Activated T-helper 9 cell treated with anti-CD3 and anti-CD28 coated beads, Interleukin-2, amount 50 U/mL, for 16 hours (primary cell): ENCODE measurements at regions not wholly inside any gene's neighbourhood (a gene's known extent, or its start where the extent isn't known, plus 50 kb on each side); places are given as distances from the start of the nearest gene placed in this dataset.

ENCODE experiments used
- DNase-seq: peaks from one replicate; pipeline ENCODE4 v3.0.0-alpha.2; 2020; ENCODE audit warnings: low read depth

DNA sequence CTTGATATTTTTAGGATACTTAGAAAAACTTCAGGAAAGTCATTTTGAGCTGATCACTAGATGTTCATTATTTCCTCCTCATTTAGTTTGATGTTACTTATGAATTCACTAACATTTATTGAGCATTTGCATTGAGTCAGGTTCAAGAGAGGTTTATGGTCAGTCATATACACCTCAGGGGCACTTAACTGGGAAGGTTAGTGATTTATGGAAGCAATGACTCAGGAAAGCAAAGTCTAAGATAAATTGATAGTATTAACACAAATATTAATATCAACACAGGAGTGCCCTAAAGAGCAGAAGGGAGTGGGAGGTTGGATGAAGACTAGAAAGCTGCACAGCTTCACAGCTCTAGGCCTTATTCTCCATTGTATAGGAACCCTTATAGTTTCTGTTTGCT is 177.0 kb upstream of the TNFAIP3 start:
- no peak for DNase-seq

DNA sequence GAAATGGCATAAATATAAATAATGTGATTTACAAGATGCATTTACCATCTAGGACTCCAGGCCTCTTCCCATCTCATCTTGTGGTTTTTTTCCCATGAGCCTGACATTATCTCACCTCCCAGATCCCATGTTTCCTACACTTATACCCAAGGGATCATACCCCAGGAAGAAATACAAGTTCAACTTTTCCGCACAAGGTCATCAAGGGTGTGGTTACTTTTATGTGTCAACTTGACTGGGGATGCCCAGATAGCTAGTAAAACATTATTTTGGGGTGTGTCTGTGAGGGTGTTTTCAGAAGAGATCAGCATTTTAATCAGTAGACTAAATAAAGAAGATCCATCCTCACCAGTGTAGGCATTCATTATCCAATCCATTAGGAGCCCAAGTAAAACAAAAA is 176.3 kb upstream of the TNFAIP3 start:
- DNase-seq = no peak

DNA sequence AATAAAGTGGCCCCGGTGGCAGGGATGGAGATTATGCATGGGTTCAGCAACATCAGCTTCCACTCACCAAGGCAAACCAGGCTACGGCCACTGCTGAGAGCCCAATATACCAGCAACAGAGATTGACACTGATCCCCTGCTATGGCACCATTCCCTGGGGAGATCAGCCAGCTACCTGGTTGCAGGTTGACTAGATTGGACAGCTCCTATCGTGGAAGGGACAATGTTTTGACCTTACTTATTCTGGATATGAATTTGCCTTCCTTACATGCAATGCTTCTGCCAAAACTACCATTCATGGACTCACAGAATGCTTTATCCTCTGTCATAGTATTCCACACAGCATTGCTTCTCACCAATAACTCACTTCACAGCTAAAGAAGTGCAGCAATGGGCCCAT is 174.8 kb upstream of the TNFAIP3 start:
- no peak for DNase-seq

DNA sequence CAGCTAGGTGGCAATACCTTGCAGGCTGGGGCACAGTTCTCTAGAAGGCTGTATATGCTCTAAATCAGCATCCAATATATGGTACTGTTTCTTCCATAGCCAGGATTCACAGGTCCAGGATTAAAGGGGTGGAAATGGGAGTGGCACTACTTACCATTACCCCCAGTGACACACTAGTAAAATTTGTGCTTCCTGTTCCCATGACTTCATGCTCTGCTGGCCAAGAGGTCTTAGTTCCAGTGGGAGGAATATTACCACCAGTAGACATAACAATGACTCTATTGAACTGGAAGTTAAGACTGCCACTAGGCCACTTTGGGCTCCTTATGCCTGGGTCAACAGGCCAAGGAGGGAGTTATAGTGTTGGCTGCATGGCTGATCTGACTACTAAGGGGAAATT is 174.3 kb upstream of the TNFAIP3 start:
- no peak for DNase-seq

DNA sequence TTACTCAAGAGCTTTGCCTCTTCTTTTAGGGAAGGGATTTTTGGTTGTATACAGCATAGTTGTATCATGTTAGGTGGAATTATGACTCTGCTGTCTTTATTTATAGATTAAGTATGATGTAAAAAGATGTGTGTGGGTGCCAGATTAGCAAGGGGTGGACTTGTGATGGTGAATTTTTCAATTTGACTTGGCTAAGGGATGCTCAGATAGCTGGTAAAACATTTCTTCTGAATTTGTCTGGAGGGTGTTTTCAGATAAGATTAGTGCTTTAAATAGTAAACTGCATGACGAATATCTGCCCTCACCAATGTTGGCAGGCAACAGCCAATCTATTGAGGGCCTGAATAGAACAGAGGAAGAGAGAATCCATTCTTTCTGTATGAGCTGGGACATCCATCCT is 173.3 kb upstream of the TNFAIP3 start:
- DNase-seq = no peak

DNA sequence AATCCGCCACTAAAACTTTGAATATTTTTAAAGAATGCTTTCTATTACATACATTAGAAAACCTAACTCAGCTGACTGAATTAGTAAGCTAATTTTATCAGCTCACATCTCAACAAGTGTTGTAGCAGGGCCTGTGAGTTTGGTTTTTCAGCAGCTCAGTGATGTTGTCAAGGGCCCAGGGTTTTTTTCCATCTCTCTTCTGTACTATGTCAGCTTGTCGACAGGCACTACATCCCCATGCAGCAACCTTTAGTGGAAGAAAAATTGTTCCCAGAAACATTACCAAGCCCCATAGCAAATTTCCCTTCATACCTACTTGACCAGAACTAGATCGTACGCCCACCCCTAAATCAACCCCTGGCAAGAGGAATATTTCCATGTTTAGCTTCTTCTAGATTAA is 170.3 kb upstream of the TNFAIP3 start:
- DNase-seq = no peak

DNA sequence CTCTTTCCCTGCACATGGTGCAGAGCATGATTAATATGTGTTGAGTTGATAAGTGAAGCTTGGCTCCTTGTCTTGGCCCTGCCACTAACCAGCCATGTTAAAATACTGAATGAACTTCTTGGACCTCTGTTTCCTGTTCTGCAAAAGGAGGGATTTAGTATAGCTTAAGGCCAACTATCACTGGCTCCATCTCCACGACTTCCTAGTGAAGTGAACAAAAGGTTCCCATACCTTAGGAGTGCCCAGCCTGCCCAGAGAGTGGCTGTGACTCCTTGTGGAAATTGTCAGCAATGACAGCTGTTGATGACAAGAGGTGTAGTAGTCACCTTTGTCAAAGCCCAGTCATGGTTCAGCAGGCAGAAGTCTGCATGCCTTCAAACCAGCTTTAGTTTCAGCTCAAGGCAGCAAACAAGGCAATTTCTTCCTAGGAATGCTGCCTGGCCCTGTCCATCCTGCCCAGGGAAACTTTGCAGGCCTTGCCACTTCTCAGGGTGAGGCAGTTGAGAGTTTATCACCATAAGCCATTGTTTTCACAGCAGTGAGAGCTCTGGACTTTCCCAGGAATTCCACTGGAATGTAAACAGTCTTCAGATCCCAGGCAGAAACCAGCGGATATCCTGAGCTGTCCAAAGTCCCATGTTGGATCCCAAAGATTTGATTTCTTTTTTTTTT is 169.7 kb upstream of the TNFAIP3 start:
- no peak for DNase-seq

GRCh38 chr6:137698636-137699030 is 168.4 kb upstream of the TNFAIP3 start:
- DNase-seq = no peak

- DNase-seq = no peak
Measured at GRCh38 chr6:137699031-137699683, 167.9 kb upstream of the TNFAIP3 start.

DNA sequence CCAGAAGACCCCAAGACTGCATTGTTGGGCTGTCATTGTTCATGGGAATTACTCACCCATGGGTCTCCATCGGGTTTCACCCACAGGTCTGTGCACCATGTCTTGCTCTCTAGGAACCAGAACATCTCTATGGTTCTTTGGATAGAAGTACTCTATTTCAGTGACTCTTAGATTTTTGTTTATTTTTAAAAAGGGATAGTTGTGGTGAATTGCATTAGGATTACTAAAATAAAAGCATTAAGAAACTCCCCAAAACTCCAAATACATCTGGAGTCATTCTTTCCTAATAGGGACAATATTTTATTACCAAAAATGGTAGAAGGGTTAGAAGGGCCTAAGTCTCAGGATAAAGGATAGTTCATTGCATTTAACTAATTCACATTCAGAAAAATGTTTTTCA is 166.9 kb upstream of the TNFAIP3 start:
- no peak for DNase-seq

GRCh38 chr6:137700751-137701477 is 166.1 kb upstream of the TNFAIP3 start:
- DNase-seq = no peak

- no peak for DNase-seq
Measured at GRCh38 chr6:137701942-137702341, 165.1 kb upstream of the TNFAIP3 start.

DNA sequence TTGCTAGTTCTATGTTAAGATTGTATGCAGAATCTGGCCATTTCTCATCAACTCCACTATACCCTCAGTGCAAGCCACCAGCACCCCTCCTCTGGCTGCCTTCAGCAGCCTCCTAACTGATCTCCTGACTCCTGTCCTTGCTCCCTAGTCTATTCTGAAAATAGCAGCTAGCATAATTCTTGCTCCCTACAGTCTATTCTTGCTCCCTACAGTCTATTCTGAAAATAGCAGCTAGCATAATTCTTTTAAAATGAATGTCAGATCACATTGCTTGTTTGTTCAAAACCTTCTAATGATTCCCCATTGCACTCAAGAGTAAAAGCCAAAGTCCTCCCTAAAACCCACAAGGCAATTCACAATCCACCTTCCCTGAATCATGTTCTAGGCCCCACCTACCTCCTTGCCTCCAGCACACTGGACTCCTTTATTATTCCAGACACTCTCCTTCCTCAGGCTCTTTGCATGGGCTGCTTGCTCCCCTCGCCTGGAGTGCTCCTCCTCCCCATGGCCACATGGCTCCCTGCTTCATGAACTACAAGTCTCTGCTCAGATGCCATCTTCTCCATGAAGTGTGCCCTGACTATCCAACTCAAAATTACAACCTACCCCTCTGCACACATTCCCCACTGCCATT is 164.2 kb upstream of the TNFAIP3 start:
- DNase-seq = no peak

- no peak for DNase-seq
Measured at GRCh38 chr6:137704802-137705159, 162.3 kb upstream of the TNFAIP3 start.

DNA sequence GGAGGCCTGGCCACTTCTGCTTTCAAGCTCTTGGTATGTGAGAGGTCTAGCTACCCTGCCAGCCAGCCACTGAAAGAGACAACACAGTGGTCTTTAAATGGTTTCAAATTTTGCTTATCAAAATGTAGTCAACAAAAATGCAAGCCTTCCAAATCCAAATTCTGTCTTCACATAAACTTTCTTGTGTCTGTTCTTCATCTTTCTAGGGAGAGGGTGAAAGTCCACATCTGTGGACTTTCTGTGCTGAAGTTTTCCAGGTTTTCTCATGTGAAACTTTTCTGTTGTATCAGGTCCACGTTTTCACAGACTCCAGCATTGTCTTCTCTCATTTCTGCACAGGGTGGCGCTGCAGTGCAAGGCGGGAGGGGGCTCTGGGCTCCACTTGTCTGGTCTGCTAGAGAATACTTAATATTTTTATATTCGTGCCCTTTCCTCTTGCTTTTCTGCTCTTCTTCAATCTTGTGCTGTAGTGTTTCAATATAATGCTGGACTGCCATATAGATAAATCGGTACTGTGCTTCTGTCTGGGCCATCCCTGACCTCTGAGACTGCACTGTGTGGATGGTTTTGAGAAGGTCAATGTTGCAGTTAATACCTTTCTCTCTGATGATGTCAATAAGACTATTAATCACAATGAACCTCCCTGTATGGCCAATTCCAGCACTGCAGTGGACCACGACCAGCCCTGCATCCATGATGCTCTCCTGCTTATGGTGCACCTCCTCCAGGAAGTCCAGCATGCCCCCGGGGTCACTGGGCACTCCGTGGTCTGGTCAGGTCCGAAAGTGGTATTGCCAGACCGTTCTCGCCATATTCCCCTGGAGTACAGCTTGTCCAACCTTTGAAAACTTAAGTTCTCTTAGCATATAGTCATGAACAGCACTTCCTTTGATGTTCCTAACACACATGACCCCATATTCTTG is 161.6 kb upstream of the TNFAIP3 start:
- peak; percentile 57 for DNase-seq

DNA sequence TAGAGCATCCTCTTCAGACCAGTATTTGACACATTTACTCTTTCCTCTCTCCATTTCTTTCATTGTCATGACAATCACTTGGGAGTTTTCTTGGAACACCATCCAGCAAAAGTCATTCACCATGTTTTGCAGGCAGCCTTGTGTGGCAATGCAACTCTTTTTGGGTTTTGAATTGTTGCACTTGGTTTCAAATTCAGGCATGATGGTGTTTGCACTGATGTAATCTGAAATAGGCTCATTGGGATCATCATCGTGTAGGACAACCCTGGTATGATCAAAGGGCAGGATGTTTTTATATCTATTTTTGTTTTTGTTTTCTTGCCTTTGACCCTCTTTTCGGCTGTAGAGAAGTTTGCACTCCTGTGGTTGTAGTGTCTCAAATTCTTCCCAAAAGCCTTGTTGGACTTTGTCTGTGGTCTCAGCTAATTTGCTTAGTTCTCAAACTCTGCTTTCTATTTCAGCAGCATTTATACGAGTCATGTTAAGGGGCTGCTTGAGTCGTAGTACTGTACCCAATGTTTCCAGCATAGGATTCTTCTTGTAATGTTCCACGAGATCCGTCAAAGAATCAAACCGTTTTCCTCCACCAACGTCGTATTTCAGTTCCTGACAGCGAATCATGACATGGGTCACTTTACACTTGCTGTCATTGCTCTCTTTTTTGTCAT is 160.8 kb upstream of the TNFAIP3 start:
- no peak for DNase-seq

DNA sequence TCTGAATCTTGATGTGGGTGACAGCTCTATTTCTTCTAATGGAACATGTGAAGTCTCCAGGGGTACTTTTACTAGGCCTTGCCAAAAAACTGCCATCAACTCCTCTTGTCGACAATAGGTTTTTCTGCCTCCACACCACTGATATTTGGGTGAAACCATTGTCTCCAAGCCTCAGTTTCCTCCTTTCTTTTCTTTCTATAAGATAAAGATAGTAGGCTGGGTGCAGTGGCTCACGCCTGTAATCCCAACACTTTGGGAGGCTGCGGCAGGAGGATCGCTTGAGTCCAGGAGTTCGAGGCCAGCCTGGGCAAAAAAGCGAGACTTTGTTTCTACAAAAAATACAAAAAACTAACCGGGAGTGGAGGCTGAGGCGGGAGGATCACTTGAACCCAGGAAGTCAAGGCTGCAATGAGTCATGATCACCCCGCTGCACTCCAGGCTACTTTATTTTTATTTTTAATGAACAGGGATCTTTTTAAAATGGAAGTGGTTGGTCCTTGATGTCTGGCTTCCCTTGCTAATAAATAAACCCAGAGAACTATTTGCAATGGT is 159.9 kb upstream of the TNFAIP3 start:
- DNase-seq = no peak

- DNase-seq = peak; percentile 69
Measured at GRCh38 chr6:137707590-137708360, 159.3 kb upstream of the TNFAIP3 start.

DNA sequence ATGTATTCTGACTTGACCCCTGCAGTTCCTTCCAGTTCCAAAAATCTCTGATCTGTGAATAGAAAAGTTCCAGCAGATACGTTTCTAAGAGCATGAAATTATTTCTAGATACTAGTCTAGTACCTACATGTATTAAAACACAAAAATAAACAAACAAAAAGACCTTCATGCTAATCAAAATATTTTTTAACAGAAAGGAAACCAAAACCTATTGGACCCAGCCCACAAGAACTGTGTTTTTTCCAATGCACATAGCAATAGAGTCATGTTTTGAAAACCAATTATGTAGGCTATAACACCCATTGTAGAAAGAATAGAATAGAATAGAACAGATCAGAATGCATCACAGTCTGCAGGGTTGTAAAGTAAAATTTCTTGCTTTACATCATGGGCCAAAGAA is 158.6 kb upstream of the TNFAIP3 start:
- no peak for DNase-seq
